NCI-H128 (cell line): ENCODE measurements at regions not wholly inside any gene's neighbourhood (a gene's known extent, or its start where the extent isn't known, plus 50 kb on each side); places are given as distances from the start of the nearest gene placed in this dataset.
A peak's percentile ranks its signal among the peaks of the same experiment; 100 is the strongest.

ENCODE experiments used
- DNase-seq: peaks from one replicate; lab custom pipeline; 2025; ENCODE audit not compliant: unreplicated experiment; lab: John Stamatoyannopoulos, UW

- no peak for DNase-seq
Measured at GRCh38 chr6:26214803-26215584, 127.8 kb downstream of the HFE start.

- DNase-seq, result no peak
Measured at GRCh38 chr6:26215585-26216358, 128.5 kb downstream of the HFE start.

GRCh38 chr6:26216359-26216885 is 129.2 kb downstream of the HFE start:
- peak; percentile 91 for DNase-seq

- DNase-seq, result peak; percentile 80
Measured at GRCh38 chr6:26216886-26217713, 129.9 kb downstream of the HFE start.

GRCh38 chr6:26217714-26218075 is 130.5 kb downstream of the HFE start:
- DNase-seq, result no peak

- no peak for DNase-seq
Measured at GRCh38 chr6:26218824-26219223, 131.6 kb downstream of the HFE start.

- DNase-seq, result no peak
Measured at GRCh38 chr6:26220145-26220970, 133.1 kb downstream of the HFE start.

GRCh38 chr6:26221186-26221585 is 134.0 kb downstream of the HFE start:
- DNase-seq, result no peak

GRCh38 chr6:26222571-26222970 is 135.3 kb downstream of the HFE start:
- no peak for DNase-seq

- DNase-seq, result no peak
Measured at GRCh38 chr6:26223228-26223627, 136.0 kb downstream of the HFE start.

- DNase-seq, result peak; percentile 64
Measured at GRCh38 chr6:26223650-26224546, 136.7 kb downstream of the HFE start.

- no peak for DNase-seq
Measured at GRCh38 chr6:26224547-26224912, 137.3 kb downstream of the HFE start.

- DNase-seq, result peak; percentile 35
Measured at GRCh38 chr6:26224940-26225847, 138.0 kb downstream of the HFE start.

- no peak for DNase-seq
Measured at GRCh38 chr6:26225848-26226578, 138.8 kb downstream of the HFE start.

GRCh38 chr6:26226579-26226967 is 138.4 kb upstream of the BTN3A2 start:
- no peak for DNase-seq

GRCh38 chr6:26230351-26230750 is 134.6 kb upstream of the BTN3A2 start:
- DNase-seq, result no peak

- DNase-seq, result no peak
Measured at GRCh38 chr6:26231006-26231587, 133.9 kb upstream of the BTN3A2 start.
